ENCODE measurements at regions not wholly inside any gene's neighbourhood (a gene's known extent, or its start where the extent isn't known, plus 50 kb on each side); places are given as distances from the start of the nearest gene placed in this dataset.
"Not testable (repeated sequence)": the region's sequence is repeated elsewhere in the genome, so short reads cannot be mapped to it uniquely, and the experiment has no call there.

GRCh38 chr7:24434972-24435371, 138.3 kb upstream of the PALS2 start:
- Histone ChIP-seq H3K79me2 (ENCODE audit: control insufficient read depth, insufficient read depth, low read length) (no peaks in the 10 kb centered on the region), H3K9me3 (ENCODE audit: control insufficient read depth, insufficient read depth, low read depth, low read length) (no peaks in the 10 kb centered on the region), H4K20me1 (ENCODE audit: control insufficient read depth, extremely low read depth, insufficient read depth, low read length) (no peaks in the 10 kb centered on the region), H3K27ac (ENCODE audit: insufficient read depth, low read length) (no peak overlapping the region), H3K4me3 (replicated peaks in 1 of 4; ENCODE audit: control extremely low read depth in 1 of 4, insufficient read depth in 1 of 4, low read depth in 3 of 4, low read length in 4 of 4) (no peak overlapping the region), H3K4me1 (ENCODE audit: control insufficient read depth, extremely low read depth, insufficient read depth, low read length) (no peaks in the 10 kb centered on the region), H3K4me2 (ENCODE audit: extremely low read depth, insufficient read depth, low read length) (no peak overlapping the region), H3K36me3 (ENCODE audit: control insufficient read depth, insufficient read depth, low read length) (no peaks in the 10 kb centered on the region), H3K27me3 (ENCODE audit: control insufficient read depth, insufficient read depth, low read length) (no peaks in the 10 kb centered on the region), H2AFZ (ENCODE audit: low read length) (no peak overlapping the region), H3K9ac (ENCODE audit: insufficient read depth, low read length) (no peak overlapping the region)
- TF ChIP-seq EZH2 (IDR thresholded peaks at IDR 0.05; ENCODE audit: low read length, missing control alignments), result no peak
- TF ChIP-seq, protein P1, sequence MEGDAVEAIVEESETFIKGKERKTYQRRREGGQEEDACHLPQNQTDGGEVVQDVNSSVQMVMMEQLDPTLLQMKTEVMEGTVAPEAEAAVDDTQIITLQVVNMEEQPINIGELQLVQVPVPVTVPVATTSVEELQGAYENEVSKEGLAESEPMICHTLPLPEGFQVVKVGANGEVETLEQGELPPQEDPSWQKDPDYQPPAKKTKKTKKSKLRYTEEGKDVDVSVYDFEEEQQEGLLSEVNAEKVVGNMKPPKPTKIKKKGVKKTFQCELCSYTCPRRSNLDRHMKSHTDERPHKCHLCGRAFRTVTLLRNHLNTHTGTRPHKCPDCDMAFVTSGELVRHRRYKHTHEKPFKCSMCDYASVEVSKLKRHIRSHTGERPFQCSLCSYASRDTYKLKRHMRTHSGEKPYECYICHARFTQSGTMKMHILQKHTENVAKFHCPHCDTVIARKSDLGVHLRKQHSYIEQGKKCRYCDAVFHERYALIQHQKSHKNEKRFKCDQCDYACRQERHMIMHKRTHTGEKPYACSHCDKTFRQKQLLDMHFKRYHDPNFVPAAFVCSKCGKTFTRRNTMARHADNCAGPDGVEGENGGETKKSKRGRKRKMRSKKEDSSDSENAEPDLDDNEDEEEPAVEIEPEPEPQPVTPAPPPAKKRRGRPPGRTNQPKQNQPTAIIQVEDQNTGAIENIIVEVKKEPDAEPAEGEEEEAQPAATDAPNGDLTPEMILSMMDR (conservative IDR thresholded peaks at IDR 0.05 in 1 of 2, IDR thresholded peaks at IDR 0.05 in 1 of 2; ENCODE audit: low read depth in 1 of 2, low read length in 2 of 2), result no peak
- DNase-seq (ENCODE audit: low read depth in 2 of 2), result no peak

DNA sequence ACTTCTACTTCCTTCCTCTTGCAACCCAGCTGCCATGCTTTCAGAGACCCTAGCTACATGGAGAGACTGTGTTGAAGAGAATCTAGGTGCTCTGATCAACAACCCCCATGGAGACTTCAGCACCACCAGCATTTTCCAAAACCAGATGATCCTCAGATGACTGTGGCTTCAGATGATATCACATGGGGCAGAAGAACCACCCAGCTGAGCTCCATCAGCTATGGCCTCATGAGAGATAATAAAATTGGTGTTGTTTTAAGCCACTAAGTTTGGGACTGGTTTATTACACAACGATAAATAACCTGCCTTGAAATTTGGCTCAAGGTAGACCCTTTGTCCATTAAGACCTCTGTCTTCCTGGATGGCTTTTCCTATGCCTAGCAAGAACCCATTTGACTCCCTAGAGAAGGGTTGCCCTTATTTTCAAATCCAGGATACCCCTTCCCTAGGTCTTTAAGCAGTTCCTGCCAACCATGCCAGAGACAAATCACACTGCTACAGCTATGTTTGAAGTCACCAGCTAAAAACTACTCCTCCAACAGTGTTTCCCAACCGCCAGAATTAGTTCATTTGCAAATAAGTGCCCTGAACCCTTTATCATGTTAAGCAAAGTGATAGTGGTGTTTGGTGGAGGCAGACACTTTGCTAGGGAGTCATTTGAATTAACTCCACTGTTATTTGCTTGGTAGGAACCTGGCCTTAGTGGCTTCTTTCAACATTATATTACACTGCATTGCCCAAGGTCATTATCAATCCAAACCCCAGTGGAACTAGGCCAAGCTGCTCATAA, 136.9 kb upstream of the PALS2 start:
- no peaks in the 10 kb centered on the region for H4K20me1 ChIP-seq (ENCODE audit: control insufficient read depth, extremely low read depth, insufficient read depth, low read length)
- no peaks in the 10 kb centered on the region for H3K36me3 ChIP-seq (ENCODE audit: control insufficient read depth, insufficient read depth, low read length)
- no peak overlapping the region for H3K4me3 ChIP-seq (replicated peaks in 1 of 4; ENCODE audit: control extremely low read depth in 1 of 4, insufficient read depth in 1 of 4, low read depth in 3 of 4, low read length in 4 of 4)
- H2AFZ ChIP-seq (ENCODE audit: low read length), result no peak overlapping the region
- no peaks in the 10 kb centered on the region for H3K9me3 ChIP-seq (ENCODE audit: control insufficient read depth, insufficient read depth, low read depth, low read length)
- H3K4me1 ChIP-seq (ENCODE audit: control insufficient read depth, extremely low read depth, insufficient read depth, low read length), result no peaks in the 10 kb centered on the region
- TF ChIP-seq, protein P1 (conservative IDR thresholded peaks at IDR 0.05 in 1 of 2, IDR thresholded peaks at IDR 0.05 in 1 of 2; ENCODE audit: low read depth in 1 of 2, low read length in 2 of 2), result no peak
- TF ChIP-seq EZH2 (IDR thresholded peaks at IDR 0.05; ENCODE audit: low read length, missing control alignments), result no peak
- no peaks in the 10 kb centered on the region for H3K79me2 ChIP-seq (ENCODE audit: control insufficient read depth, insufficient read depth, low read length)
- DNase-seq (ENCODE audit: low read depth in 2 of 2), result no peak
- H3K27me3 ChIP-seq (ENCODE audit: control insufficient read depth, insufficient read depth, low read length), result no peaks in the 10 kb centered on the region
- no peak overlapping the region for H3K9ac ChIP-seq (ENCODE audit: insufficient read depth, low read length)
- H3K27ac ChIP-seq (ENCODE audit: insufficient read depth, low read length), result no peak overlapping the region
- H3K4me2 ChIP-seq (ENCODE audit: extremely low read depth, insufficient read depth, low read length), result no peak overlapping the region

DNA sequence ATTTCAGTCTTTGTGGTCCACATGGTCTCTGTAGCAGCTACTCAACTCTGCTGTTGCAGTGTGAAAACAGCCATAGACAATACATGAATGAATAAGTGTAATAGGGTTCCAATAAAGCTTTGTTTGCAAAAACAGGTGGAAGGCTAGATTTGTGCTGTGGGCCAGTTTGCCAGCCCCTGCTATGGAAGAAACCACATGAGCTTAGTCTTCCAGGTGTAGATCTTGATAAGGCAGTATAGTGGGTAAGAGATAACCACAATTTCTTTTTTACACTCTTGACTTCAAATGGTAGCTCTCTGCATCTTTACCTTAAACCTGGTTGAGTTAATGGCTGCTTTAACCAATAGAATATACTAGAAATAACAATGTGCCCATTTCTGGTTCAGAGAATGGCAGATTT, 135.0 kb upstream of the PALS2 start:
- no peak overlapping the region for H3K9ac ChIP-seq (ENCODE audit: insufficient read depth, low read length)
- H3K4me2 ChIP-seq (ENCODE audit: extremely low read depth, insufficient read depth, low read length), result no peak overlapping the region
- no peak overlapping the region for H3K4me3 ChIP-seq (replicated peaks in 1 of 4; ENCODE audit: control extremely low read depth in 1 of 4, insufficient read depth in 1 of 4, low read depth in 3 of 4, low read length in 4 of 4)
- no peaks in the 10 kb centered on the region for H3K36me3 ChIP-seq (ENCODE audit: control insufficient read depth, insufficient read depth, low read length)
- H3K27me3 ChIP-seq (ENCODE audit: control insufficient read depth, insufficient read depth, low read length), result no peaks in the 10 kb centered on the region
- no peaks in the 10 kb centered on the region for H3K4me1 ChIP-seq (ENCODE audit: control insufficient read depth, extremely low read depth, insufficient read depth, low read length)
- no peak overlapping the region for H2AFZ ChIP-seq (ENCODE audit: low read length)
- no peaks in the 10 kb centered on the region for H3K9me3 ChIP-seq (ENCODE audit: control insufficient read depth, insufficient read depth, low read depth, low read length)
- H3K79me2 ChIP-seq (ENCODE audit: control insufficient read depth, insufficient read depth, low read length), result no peaks in the 10 kb centered on the region
- TF ChIP-seq, protein P1 (conservative IDR thresholded peaks at IDR 0.05 in 1 of 2, IDR thresholded peaks at IDR 0.05 in 1 of 2; ENCODE audit: low read depth in 1 of 2, low read length in 2 of 2), result no peak
- TF ChIP-seq EZH2 (IDR thresholded peaks at IDR 0.05; ENCODE audit: low read length, missing control alignments), result no peak
- no peak overlapping the region for H3K27ac ChIP-seq (ENCODE audit: insufficient read depth, low read length)
- DNase-seq (ENCODE audit: low read depth in 2 of 2), result no peak
- no peaks in the 10 kb centered on the region for H4K20me1 ChIP-seq (ENCODE audit: control insufficient read depth, extremely low read depth, insufficient read depth, low read length)

DNA sequence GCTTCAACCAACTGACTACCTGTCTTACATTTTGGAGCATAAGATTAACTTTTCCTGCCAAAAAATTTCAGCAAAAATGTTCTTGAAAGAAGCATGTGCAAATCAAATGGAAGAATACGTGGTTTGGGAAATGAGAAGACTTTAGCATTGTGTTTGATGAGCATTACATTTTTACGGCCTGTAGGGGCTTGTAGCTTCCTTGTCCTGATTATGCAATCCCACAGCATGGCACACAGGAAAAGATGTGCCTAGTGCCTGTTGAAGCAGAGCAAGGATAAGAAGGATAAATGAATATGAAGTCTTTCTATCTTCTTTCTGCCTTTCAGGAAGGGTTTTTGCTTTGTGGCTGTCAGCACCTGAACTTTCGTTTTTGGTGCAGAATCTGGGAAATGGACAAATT, 134.1 kb upstream of the PALS2 start:
- H3K27me3 ChIP-seq (ENCODE audit: control insufficient read depth, insufficient read depth, low read length); H3K36me3 ChIP-seq (ENCODE audit: control insufficient read depth, insufficient read depth, low read length); H3K4me2 ChIP-seq (ENCODE audit: extremely low read depth, insufficient read depth, low read length); H4K20me1 ChIP-seq (ENCODE audit: control insufficient read depth, extremely low read depth, insufficient read depth, low read length); H2AFZ ChIP-seq (ENCODE audit: low read length); H3K79me2 ChIP-seq (ENCODE audit: control insufficient read depth, insufficient read depth, low read length); H3K9me3 ChIP-seq (ENCODE audit: control insufficient read depth, insufficient read depth, low read depth, low read length); DNase-seq (ENCODE audit: low read depth in 2 of 2); H3K4me3 ChIP-seq (replicated peaks in 1 of 4; ENCODE audit: control extremely low read depth in 1 of 4, insufficient read depth in 1 of 4, low read depth in 3 of 4, low read length in 4 of 4); H3K4me1 ChIP-seq (ENCODE audit: control insufficient read depth, extremely low read depth, insufficient read depth, low read length); H3K27ac ChIP-seq (ENCODE audit: insufficient read depth, low read length); H3K9ac ChIP-seq (ENCODE audit: insufficient read depth, low read length): not testable (repeated sequence)

All from fibroblast of lung (primary cell).